ENCODE measurements at regions not wholly inside any gene's neighbourhood (a gene's known extent, or its start where the extent isn't known, plus 50 kb on each side); places are given as distances from the start of the nearest gene placed in this dataset.

DNA sequence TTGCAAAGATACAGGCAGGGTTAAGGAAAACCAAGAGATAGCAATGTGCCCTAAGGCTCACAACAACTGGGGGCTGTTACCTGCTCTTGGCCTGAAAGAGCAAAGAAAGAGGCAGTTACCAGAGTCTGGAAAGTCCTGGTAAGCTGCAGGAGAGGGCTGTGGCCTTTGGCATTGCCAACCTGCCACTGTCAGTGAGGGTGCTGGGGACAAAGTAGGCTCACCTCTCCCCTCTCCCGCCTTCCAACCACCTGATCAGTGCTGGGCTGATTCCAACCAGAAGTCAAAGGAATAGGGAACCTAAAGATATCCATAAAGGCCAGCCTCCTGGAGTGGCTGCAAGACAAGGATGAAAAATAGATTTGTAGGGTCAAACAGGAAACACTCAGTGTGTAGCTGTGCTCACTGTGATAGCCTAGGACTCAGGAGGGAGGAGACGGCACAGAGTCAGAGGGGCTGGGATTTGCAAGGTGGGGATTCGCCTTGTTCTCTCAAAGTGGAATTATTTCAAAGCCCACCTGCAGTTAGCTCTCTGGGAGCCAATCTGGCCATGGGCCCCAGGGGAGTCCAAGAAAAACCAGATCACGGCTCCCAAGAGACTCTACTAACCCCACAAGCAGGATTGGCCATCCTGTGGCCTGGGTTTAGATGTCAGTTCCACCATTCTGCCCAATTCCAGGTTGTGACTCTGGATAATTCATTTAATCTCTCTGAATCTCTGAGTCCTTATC lies 204.0 kb upstream of the BCL6 start:
- TF ChIP-seq, protein P1, sequence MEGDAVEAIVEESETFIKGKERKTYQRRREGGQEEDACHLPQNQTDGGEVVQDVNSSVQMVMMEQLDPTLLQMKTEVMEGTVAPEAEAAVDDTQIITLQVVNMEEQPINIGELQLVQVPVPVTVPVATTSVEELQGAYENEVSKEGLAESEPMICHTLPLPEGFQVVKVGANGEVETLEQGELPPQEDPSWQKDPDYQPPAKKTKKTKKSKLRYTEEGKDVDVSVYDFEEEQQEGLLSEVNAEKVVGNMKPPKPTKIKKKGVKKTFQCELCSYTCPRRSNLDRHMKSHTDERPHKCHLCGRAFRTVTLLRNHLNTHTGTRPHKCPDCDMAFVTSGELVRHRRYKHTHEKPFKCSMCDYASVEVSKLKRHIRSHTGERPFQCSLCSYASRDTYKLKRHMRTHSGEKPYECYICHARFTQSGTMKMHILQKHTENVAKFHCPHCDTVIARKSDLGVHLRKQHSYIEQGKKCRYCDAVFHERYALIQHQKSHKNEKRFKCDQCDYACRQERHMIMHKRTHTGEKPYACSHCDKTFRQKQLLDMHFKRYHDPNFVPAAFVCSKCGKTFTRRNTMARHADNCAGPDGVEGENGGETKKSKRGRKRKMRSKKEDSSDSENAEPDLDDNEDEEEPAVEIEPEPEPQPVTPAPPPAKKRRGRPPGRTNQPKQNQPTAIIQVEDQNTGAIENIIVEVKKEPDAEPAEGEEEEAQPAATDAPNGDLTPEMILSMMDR (IDR thresholded peaks at IDR 0.05; ENCODE audit: low read depth, low read length): no peak
- TF ChIP-seq, protein P2, sequence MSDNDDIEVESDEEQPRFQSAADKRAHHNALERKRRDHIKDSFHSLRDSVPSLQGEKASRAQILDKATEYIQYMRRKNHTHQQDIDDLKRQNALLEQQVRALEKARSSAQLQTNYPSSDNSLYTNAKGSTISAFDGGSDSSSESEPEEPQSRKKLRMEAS (IDR thresholded peaks at IDR 0.05; ENCODE audit: low read depth, low read length): no peak
- TF ChIP-seq POLR2A (IDR thresholded peaks at IDR 0.05; ENCODE audit: extremely low read depth, insufficient read length) (no peak), MYC (IDR thresholded peaks at IDR 0.05; ENCODE audit: low read depth, low read length) (no peak)
